OCI-LY1 (cell line): ENCODE measurements at regions not wholly inside any gene's neighbourhood (a gene's known extent, or its start where the extent isn't known, plus 50 kb on each side); places are given as distances from the start of the nearest gene placed in this dataset.

Experiments
- H2AFZ ChIP-seq: fragments of 200-600 bp; sonication (generic), shearing (Covaris generic); 2 replicates; pipeline ENCODE4 v1.6.0; 2014; ENCODE audit warnings: antibody characterized with exemption, mild to moderate bottlenecking, low read length
- H3F3A ChIP-seq: fragments of 200-600 bp; sonication (generic), shearing (Covaris generic); 2 replicates; pipeline ENCODE4 v1.6.0; 2014; ENCODE audit warnings: mild to moderate bottlenecking, antibody characterized with exemption, low read length, moderate library complexity; ENCODE audit not compliant: insufficient read depth
- H3K27ac ChIP-seq: fragments of 200-600 bp; sonication (generic); 2 replicates; pipeline ENCODE4 v1.5.1; 2014; ENCODE audit warnings: low read length, mixed run types, mild to moderate bottlenecking, low read depth; ENCODE audit not compliant: poor library complexity, severe bottlenecking
- H3K27me3 ChIP-seq: fragments of 200-600 bp; sonication (generic); 2 replicates; pipeline ENCODE4 v1.6.0; 2014; ENCODE audit warnings: antibody characterized with exemption, mild to moderate bottlenecking, low read length, moderate library complexity; ENCODE audit not compliant: insufficient read depth
- H3K36me3 ChIP-seq: fragments of 200-600 bp; sonication (generic); 2 replicates; pipeline ENCODE4 v1.6.1; 2014; ENCODE audit warnings: mild to moderate bottlenecking, antibody characterized with exemption, low read length, moderate library complexity, mixed read lengths; ENCODE audit not compliant: insufficient read depth
- H3K4me1 ChIP-seq: fragments of 200-600 bp; sonication (generic); 2 replicates; pipeline ENCODE4 v1.5.1; 2014; ENCODE audit warnings: mild to moderate bottlenecking, low read length, moderate library complexity; ENCODE audit not compliant: insufficient read depth, severe bottlenecking
- H3K4me2 ChIP-seq: fragments of 200-600 bp; sonication (generic), shearing (Covaris generic); 2 replicates; pipeline ENCODE4 v1.6.1; 2014; ENCODE audit warnings: low read length
- H3K4me3 ChIP-seq: fragments of 200-600 bp; sonication (generic); 2 replicates; pipeline ENCODE4 v1.5.1; 2014; ENCODE audit warnings: low read length, low read depth, mild to moderate bottlenecking, mixed read lengths; ENCODE audit not compliant: poor library complexity, severe bottlenecking
- H3K79me2 ChIP-seq: fragments of 200-600 bp; shearing (Covaris generic); 2 replicates; pipeline ENCODE4 v1.6.1; 2016; ENCODE audit warnings: mixed run types, low read length, mixed read lengths; ENCODE audit not compliant: insufficient read depth
- H3K9ac ChIP-seq: fragments of 200-600 bp; sonication (generic), shearing (Covaris generic); 2 replicates; pipeline ENCODE4 v1.6.1; 2014; ENCODE audit warnings: mild to moderate bottlenecking, low read length, mixed read lengths
- H3K9me2 ChIP-seq: fragments of 200-600 bp; sonication (generic), shearing (Covaris generic); 2 replicates; pipeline ENCODE4 v1.6.1; 2014; ENCODE audit warnings: low read depth, mild to moderate bottlenecking, low read length, mixed read lengths
- H3K9me3 ChIP-seq: fragments of 200-600 bp; shearing (Covaris generic); 2 replicates; pipeline ENCODE4 v1.6.1; 2014; ENCODE audit warnings: low read length, mixed read lengths
- H4K20me1 ChIP-seq: fragments of 200-600 bp; sonication (generic), shearing (Covaris generic); 2 replicates; pipeline ENCODE4 v1.6.0; 2016; ENCODE audit warnings: mild to moderate bottlenecking, low read length; ENCODE audit not compliant: insufficient read depth
- CTCF ChIP-seq: fragments of 200-600 bp; sonication (generic), shearing (Covaris generic); IDR thresholded peaks from 2 replicates; pipeline ENCODE4 v1.5.1; 2017; ENCODE audit warnings: mild to moderate bottlenecking, antibody characterized with exemption, low read length, moderate library complexity, mixed read lengths
- EZH2 ChIP-seq: fragments of 200-600 bp; sonication (generic), shearing (Covaris generic); IDR thresholded peaks from 2 replicates; pipeline ENCODE4 v1.8.0; 2017; ENCODE audit warnings: borderline replicate concordance, mixed run types, mild to moderate bottlenecking, antibody characterized with exemption, low read length, moderate library complexity, mixed read lengths

- H3K9me2 ChIP-seq = no peaks in the 10 kb centered on the region
- no peak overlapping the region for H3K27ac ChIP-seq
- no peak overlapping the region for H3K4me3 ChIP-seq
- H3K9ac ChIP-seq = no peak overlapping the region
- no peaks in the 10 kb centered on the region for H3K9me3 ChIP-seq
- no peaks in the 10 kb centered on the region for H3F3A ChIP-seq
- H4K20me1 ChIP-seq = no peaks in the 10 kb centered on the region
- H3K4me2 ChIP-seq = no peak overlapping the region
- H2AFZ ChIP-seq = no peak overlapping the region
- TF ChIP-seq CTCF = no peak
- TF ChIP-seq EZH2 = no peak
- H3K27me3 ChIP-seq = no peaks in the 10 kb centered on the region
- no peaks in the 10 kb centered on the region for H3K36me3 ChIP-seq
- H3K4me1 ChIP-seq = no peaks in the 10 kb centered on the region
- no peaks in the 10 kb centered on the region for H3K79me2 ChIP-seq
These were observed 341.3 kb downstream of the RASEF start for GRCh38 chr9:82721593-82721992.

- no peaks in the 10 kb centered on the region for H4K20me1 ChIP-seq
- no peak overlapping the region for H3K4me3 ChIP-seq
- no peak overlapping the region for H3K4me2 ChIP-seq
- no peak overlapping the region for H3K27ac ChIP-seq
- no peaks in the 10 kb centered on the region for H3K27me3 ChIP-seq
- H3K4me1 ChIP-seq = no peaks in the 10 kb centered on the region
- no peaks in the 10 kb centered on the region for H3K9me2 ChIP-seq
- H3K9ac ChIP-seq = no peak overlapping the region
- no peaks in the 10 kb centered on the region for H3F3A ChIP-seq
- H3K36me3 ChIP-seq = no peaks in the 10 kb centered on the region
- no peaks in the 10 kb centered on the region for H3K9me3 ChIP-seq
- TF ChIP-seq EZH2 (no peak), CTCF (no peak)
- H3K79me2 ChIP-seq = no peaks in the 10 kb centered on the region
- no peak overlapping the region for H2AFZ ChIP-seq
These were observed 340.9 kb downstream of the RASEF start for GRCh38 chr9:82722051-82722450.

GRCh38 chr9:82722561-82722960 lies 340.4 kb downstream of the RASEF start:
- Histone ChIP-seq H3K9ac (no peak overlapping the region), H3K27ac (no peak overlapping the region), H3K9me3 (no peaks in the 10 kb centered on the region), H2AFZ (no peak overlapping the region), H3K4me3 (no peak overlapping the region), H3K4me2 (no peak overlapping the region), H3F3A (no peaks in the 10 kb centered on the region), H3K79me2 (no peaks in the 10 kb centered on the region), H3K9me2 (no peaks in the 10 kb centered on the region), H3K4me1 (no peaks in the 10 kb centered on the region), H3K27me3 (no peaks in the 10 kb centered on the region), H4K20me1 (no peaks in the 10 kb centered on the region), H3K36me3 (no peaks in the 10 kb centered on the region)
- TF ChIP-seq CTCF = no peak
- TF ChIP-seq EZH2 = no peak
